GM18502 (cell line): ENCODE measurements at regions not wholly inside any gene's neighbourhood (a gene's known extent, or its start where the extent isn't known, plus 50 kb on each side); places are given as distances from the start of the nearest gene placed in this dataset.

Experiments
- ATAC-seq: cut with Tn5 transposase; IDR thresholded peaks from one replicate; pipeline ENCODE4 v1.9.1; 2021; ENCODE audit warnings: mild to moderate bottlenecking; ENCODE audit not compliant: unreplicated experiment, poor library complexity

DNA sequence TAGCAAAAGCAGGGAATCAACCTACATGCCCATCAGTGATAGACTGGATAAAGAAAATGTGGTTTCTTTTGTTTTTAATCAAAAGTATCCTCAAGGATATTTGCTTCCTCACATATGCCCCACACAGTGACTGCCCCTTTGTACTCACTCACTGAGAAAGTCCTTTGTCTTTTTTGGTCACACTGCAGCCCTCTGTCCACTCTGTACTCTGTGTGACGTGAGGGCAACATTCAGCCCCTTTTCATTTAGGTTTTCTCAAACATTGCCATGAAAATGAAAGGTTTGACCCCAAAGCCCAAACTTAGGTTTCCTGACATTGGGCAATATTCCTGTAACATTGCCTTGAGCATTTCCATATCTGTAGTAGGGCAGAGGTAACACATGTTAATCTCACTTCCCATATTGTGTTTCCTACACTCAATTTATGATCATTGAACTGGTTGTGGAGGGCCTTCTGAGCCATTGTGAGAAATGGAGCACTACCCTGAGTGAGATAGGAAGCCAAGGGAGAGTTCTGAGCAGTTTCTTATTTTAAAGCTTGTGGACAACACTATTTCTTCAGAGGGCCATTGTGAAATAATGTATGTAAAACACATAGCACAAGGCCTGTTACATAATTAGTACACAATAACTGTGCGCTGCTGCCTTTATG is 501.9 kb upstream of the C1orf87 start:
- no peak for ATAC-seq

DNA sequence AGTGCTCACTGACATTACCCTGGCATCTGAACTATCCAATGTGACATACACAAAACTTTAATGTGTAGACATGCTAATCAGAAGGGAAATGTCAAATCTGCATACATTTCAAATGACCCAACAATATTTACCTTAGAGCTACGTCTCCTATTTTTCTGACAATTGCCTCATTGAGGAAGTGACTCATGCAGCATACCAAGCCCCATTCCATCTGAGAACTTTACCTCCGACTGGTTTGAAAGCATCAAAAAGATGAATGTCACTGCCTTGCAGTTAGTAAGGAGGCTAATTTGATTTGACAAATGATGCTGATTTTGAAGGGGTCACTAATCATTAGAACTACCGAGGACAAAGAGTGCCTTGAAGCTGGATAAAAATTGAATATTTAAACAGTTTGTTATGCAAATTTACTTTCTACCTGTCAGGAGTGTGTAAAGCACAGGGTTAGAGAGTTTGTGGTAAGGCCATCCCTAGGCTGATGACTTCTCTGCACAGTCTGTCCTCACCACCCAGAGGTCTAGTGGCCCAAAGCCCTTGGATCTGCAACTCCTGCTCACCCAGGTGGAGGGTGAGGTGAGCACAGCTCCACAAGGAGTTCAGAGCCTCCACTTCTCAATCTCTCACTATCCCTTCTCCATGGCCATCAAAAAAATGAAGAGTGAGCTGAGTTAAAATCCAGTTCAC is 500.3 kb upstream of the C1orf87 start:
- no peak for ATAC-seq

DNA sequence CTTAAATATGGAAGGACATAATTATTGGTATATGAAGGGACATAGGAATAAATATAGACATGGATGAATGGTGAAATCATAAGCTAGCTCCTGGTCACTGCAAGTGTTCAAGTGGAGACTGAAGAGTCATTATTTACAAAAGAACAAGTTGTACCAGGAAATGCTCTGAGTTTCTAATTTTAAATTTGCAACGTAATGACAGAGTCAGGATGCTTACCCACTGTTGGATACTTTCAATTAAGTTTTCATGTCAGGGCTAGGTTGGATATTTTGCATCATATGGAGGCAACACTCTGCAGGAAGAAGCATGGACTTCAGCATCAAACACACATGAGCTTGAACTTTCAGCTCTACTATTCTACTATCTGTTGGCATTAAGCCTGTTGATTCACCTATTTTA is 499.6 kb upstream of the C1orf87 start:
- ATAC-seq, result no peak

DNA sequence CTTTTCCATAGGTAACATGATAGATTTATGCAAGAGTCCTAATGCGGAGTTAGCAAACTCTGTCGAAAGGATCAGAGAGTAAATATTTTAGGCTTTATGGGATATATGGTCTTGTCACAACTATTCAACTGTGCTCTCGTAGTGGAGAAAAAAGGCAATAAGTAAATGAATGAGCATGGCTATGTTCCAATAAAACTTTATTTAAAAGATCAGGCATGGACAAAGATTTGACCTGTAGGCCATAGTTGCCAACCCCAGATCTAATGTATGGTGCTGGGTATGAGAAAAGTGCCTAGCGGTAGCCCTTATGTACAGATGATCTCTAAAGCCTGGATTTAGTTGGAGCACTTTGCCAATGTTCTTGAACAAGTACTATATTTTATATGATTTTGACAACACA is 498.8 kb upstream of the C1orf87 start:
- ATAC-seq, result no peak

DNA sequence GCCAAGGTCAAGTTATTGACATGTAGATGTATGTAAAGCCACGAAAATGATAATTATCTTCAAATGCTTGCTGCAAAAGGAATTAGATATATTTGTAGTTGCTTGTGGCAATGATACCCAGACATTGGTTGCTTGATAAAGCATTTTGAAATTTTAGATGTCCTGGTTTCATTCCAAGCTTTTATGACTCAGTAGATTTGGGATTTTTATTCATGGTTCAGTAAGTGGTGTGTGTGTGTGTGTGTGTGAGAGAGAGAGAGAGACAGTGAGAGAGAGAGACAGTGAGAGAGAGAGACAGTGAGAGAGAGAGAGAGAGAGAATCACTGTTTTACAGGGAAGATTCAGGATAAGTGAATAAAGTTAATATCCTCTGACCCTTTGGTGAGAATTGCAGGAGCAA is 498.2 kb upstream of the C1orf87 start:
- ATAC-seq, result no peak

DNA sequence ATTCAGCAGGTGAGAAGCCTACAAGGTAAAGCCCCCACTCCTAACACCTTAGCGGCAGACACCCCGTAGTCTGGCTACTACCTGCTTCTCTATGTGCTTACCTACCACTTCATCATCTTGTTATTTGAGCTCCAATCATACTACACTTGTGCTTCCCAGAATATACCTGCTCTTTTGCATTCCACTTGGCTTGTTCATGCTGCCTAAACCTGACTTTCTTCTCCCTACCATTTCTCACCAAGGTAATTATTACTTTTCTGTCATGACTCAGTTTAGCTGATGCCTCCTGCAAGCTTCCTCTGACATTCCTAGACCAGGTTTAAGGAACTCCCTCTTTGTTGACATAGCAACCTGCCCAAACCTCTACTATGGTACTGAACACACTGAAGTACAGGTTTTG is 495.6 kb upstream of the C1orf87 start:
- no peak for ATAC-seq

DNA sequence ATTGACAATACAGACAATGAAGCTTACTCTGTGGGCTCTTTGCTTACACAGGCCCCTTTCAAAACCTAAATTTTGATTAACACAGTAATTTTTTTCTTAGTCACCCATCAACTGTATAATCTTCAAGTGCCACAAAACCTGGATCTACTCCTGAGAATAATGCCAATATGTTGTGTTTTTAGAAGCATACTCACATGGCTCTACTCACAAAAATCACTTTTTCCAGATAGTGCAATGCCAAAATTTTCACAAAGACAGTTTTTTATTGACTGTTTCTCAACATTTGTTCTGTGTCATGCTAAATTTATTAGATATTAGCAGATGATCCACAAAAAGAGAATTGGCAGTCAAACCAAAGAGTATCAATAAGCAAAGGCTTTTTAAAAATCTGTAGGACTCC is 493.7 kb upstream of the C1orf87 start:
- no peak for ATAC-seq

DNA sequence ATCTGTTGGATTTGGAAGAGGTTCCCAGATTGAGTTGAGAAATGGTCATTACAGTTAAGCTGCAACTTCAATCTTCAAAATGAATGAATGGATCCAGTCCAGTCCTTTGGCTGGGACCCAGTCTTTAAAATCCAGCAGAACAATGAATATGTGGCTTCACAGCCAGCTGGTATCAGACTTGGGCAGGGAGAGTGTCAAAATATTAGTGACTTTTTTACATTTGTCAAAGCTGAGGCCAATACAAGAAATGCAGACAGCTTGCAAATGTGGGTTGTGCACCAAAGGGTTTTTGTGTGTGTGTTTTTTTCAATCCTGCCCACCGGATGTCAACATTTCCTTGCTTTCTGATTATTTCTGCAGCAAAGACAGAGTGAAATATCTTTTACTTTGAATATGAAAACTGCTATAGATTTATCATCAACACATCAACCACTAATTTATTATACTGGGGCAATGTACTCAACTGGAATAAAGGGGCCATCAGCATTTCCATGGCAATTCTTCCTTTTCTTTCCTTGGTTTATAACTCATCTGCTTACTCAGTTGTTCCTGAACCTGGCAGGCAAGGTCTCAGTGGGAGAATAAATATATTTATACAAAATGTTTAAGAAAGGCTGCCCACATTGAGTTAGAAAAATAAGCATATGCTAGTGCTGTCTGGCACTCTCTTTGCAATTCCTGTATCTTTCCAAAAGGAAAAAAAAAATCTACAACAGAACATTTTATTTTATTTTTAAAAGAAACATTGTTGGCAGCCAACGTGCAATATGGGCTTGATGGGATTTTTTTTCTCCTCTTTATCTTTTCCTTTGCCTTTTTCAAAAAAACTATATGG is 491.6 kb upstream of the C1orf87 start:
- ATAC-seq, result no peak

DNA sequence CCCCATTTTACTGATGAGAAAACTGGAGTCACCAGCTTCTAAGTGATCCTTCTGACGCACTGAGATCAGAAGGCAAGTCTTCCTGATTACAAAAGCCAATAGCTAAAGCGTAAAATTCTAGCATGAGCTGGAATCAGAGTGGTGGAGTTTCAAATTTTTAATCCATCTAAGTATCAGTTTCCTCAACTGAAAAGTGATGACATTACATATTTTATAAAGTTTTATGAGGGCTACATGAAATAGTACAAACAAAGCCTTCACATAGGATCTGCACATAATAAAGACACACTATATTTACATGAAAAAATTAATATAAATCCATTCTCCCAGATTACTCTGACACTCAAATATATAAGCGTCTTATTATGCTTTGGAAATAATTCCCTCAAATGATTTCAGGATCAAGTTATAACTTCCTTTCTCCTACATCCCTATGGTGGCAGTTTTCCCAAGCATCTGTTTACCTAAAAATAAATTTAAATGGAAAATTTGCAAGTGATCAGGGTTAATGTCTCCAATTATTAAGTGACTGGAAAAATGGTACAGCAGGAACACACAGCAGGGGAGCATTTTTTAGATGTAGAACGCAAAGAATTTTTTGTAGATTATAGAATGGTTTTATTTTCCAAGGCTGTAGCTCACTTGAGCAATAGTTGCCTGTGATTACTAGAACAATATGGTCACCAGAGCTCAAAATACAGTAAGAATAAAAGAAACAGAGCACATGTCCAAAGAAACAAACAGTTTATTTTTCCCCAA is 490.4 kb upstream of the C1orf87 start:
- no peak for ATAC-seq

DNA sequence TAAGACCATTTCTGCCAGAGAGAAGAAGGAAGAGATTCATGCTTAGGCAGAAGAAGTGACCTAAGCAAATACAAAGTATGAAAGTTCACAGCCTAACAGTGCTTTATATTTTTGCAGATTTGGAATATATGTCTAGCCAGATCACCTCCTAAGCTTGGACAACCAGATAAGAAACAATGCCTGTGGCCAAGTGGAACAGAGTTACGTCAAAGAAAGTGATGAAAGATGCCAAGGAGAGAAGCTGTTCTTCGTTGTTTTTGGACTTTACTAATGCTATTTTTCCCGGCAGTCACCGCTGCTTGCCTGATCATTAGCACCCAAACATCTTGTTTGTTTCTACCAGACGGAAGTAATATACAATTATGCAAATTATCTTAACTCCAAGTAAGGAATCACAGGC is 489.2 kb upstream of the C1orf87 start:
- no peak for ATAC-seq

DNA sequence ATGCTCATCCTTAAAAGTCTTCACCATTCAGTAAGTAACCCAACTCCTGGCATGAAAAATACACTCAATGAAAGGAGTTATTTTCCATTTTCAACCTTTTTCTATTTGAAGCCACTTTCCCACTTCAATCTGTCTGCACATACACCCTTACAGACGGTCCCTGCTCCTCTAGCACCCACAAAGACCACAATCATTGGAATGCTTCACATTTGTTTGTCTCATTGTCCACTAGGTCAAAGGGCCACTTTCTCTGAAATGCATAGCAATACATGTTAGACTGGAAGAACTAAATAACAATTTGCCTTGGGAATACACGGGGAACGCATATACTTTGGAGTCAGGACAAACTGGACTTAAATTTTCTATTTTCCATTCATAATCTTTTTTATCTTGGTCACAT is 487.1 kb upstream of the C1orf87 start:
- ATAC-seq, result no peak

DNA sequence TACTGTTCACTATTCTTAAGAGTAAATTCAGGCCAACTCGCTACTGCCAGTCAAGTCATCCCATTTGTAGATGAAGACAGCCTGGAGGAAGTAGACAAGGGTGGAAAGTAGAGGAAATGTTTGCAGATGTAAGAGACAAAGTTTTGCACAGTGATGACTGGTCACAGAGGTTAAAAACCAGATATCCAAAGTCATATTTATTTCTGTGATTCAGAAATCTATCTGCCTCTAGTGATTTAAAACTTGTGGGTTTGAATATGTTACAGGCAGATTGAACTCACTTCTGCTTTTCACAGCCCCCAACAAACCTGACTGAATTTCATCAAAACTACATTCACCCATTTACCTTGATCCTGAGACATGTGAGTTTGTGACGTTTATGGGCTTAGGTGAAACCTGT is 484.7 kb upstream of the C1orf87 start:
- ATAC-seq, result no peak

DNA sequence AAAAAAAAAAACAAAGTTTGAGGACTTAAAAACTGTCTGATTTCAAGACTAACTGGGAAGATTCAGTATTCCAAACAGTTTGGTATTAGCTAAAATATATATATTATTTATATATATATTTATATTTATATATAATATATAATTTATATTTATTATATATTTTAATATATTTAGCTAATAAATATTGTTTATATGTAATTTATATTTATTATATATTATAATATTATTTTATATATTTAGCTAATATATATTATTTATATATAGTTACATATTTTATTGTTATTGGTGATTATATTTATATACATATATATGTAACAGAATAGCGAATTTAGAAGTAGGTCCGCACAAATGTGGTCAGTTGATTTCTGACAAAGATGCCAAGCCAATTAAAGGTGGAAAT is 480.2 kb upstream of the C1orf87 start:
- ATAC-seq, result no peak

DNA sequence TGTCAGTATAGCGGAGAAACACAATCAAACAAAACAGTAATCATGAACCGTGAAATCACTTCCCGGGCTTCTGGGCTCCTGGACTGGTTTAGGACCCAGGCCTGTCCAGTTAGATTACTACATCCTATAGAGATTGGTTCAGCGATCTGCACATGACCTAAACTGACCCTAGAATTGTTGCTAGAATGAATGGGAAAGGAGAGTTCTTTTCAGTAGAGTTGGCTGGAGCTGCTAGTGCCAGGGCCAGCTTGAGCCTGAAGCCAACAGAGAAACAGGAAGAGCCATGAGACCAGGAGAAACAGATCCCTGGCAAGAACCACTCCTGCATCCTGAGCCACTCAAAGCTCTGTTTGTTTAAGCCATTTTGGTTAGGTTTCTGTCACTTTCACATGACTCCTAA is 474.3 kb upstream of the C1orf87 start:
- ATAC-seq, result no peak

DNA sequence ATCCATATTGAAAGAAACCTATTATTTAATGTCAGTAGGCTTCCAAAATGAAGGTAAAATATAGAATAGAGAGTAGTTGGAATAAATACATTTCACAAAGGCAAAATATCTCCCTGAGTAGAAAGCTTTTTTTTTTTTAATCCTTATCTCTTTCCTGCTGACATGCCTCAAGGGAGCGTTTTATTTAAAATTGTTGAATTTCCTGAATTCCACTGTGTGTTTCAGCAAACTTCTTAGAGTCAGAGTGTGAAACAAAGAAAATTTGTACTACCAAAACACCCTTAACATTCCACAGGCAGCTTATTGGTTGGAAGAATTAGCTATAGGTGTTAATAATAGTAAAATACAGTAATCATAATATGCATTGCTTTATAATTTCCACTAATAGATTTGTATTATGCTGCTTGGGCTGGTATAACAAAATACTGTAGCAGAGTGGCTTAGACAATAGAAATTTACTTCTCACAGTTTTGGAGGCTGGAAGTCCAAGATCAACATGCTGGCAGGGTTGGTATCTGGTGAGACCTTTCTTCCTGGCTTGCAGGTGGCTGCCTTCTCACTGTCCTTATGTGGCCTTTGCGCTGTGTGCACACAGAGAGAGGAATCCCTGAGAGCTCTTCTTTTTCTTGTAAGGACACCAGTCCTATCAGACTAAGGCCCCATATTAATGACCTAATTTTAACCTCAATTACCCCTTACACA is 468.4 kb upstream of the C1orf87 start:
- ATAC-seq, result no peak

DNA sequence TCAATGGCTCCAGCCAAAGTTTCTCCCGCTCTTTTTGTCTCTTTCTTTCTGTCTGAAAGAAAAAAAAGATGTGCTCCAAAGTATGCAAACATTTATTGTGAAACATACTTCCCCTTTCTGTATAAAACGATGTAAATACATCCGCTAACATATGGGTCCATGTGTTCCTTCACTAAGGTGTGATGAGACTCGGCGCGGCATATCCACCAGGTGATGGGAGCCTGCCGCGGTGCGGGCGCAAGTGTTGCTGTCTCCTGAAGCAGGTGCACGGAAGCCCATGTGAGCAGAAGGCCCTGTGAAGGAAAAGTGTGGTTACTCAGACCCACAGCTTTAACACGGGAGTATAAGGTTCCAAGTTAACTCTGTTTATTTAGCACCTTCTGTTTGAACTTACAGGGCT is 466.6 kb upstream of the C1orf87 start:
- no peak for ATAC-seq

DNA sequence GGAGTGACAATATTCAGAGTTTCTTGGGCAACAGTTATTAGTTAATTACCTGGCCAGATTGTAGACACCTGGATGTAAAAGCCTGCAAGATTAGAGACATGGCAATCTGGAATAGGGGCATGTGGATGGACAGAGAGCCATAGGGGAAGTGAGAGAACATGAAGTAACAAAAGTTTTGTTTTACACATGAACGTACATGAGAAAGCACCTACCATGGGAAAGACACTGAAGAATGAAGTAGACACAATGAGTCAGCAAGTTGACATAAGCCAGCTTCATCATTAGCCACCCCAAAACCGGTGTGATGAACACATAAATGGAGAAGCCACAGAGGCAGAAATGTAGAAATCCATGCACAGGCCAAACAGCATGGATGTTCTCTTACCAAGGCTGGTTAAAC is 462.1 kb upstream of the C1orf87 start:
- ATAC-seq, result no peak

DNA sequence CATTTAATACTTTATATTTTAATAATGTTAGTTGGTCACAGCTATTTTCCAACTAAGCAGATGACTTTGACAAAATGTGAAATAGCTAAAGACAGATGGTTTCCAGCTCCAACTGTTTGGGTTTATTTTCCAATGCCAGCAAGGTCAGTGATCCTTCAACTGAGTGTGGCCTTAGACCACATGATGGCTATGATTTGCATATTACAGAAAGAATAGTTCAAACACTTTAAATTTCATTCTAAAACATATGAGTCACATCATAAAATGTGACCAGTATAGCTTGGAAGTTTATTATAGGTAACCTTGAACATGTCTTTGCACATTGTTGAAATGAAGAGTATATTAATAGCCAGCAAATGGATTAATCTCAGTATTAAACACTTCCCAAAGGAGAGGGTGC is 454.0 kb upstream of the C1orf87 start:
- ATAC-seq, result no peak

DNA sequence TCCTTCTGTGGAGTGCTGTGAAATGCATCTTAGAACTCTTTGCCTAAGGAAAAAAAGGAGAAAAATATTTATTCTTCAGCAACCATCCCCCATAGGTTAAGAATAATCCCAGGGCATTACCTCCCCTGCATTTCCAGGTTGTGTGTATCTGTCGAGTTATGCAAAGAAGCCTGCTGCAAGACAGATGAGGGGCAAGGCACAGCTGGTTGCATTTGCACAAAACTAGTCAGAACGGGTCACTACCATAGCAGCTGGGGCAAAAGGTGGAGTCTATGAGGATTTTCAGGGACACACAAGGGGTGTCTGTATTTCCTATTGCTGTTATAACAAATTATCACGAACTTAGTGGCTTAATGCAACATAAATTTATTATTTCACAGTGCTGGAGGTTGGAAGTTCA is 443.4 kb upstream of the C1orf87 start:
- no peak for ATAC-seq

DNA sequence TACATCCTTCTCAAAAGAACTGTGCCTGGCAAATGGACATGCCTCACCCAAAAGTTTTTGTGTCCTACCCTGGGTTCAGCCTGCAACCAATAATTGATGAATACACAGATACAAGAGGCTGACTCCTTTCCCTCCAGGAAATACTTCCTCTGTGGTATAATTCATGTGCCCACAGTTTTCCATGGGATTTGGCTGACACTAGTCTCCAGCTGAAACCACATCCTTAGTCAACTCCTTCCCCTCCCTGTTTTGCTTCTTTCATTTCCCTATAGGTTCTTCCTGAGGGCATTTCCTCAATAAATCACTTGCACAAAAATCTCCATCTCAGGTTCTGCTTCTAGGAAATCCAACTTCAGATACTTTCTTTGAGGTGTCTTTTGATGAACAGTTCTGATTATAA is 436.6 kb upstream of the C1orf87 start:
- ATAC-seq, result no peak
